GM23248 (cell line): ENCODE measurements at regions not wholly inside any gene's neighbourhood (a gene's known extent, or its start where the extent isn't known, plus 50 kb on each side); places are given as distances from the start of the nearest gene placed in this dataset.
A peak's percentile ranks its signal among the peaks of the same experiment; 100 is the strongest.

ENCODE experiments used
- DNase-seq: peaks from one replicate; pipeline ENCODE4 v3.0.0-alpha.2; 2015
- H2AFZ ChIP-seq: fragments of 200-600 bp; sonication (generic); 2 replicates; pipeline ENCODE4 v1.6.1; 2016; ENCODE audit warnings: antibody characterized with exemption
- H3F3A ChIP-seq: fragments of 200-600 bp; sonication (generic); 2 replicates; pipeline ENCODE4 v1.6.1; 2016; ENCODE audit warnings: mild to moderate bottlenecking, antibody characterized with exemption, mixed run types; ENCODE audit not compliant: insufficient read depth
- H3K27ac ChIP-seq: fragments of 200-600 bp; sonication (generic); 2 replicates; pipeline ENCODE4 v1.5.1; 2016; ENCODE audit warnings: mild to moderate bottlenecking
- H3K27me3 ChIP-seq: fragments of 200-600 bp; sonication (generic); replicated peaks from 2 replicates; pipeline ENCODE4 v1.6.1; 2016; ENCODE audit warnings: mild to moderate bottlenecking; ENCODE audit not compliant: insufficient read depth
- H3K36me3 ChIP-seq: fragments of 200-600 bp; sonication (generic); 2 replicates; pipeline ENCODE4 v1.6.1; 2016; ENCODE audit warnings: low read depth, mild to moderate bottlenecking
- H3K4me1 ChIP-seq: fragments of 200-600 bp; sonication (generic); 2 replicates; pipeline ENCODE4 v1.6.1; 2016; ENCODE audit warnings: mild to moderate bottlenecking; ENCODE audit not compliant: insufficient read depth
- H3K4me2 ChIP-seq: fragments of 200-600 bp; sonication (generic); one replicate; pipeline ENCODE4 v1.6.1; 2016; ENCODE audit warnings: mild to moderate bottlenecking; ENCODE audit not compliant: unreplicated experiment
- H3K4me3 ChIP-seq: fragments of 200-600 bp; sonication (generic); 2 replicates; pipeline ENCODE4 v1.5.1; 2016; ENCODE audit warnings: mild to moderate bottlenecking
- H3K79me2 ChIP-seq: fragments of 200-600 bp; sonication (generic); 2 replicates; pipeline ENCODE4 v1.6.1; 2016; ENCODE audit warnings: mild to moderate bottlenecking; ENCODE audit not compliant: insufficient read depth
- H3K9ac ChIP-seq: fragments of 200-600 bp; sonication (generic); 2 replicates; pipeline ENCODE4 v1.6.1; 2016; ENCODE audit warnings: mild to moderate bottlenecking
- H3K9me2 ChIP-seq: fragments of 200-600 bp; sonication (generic); 2 replicates; pipeline ENCODE4 v1.6.1; 2016; ENCODE audit warnings: mixed run types, mild to moderate bottlenecking, moderate library complexity; ENCODE audit not compliant: insufficient read depth
- H3K9me3 ChIP-seq: fragments of 200-600 bp; sonication (generic); one replicate; pipeline ENCODE4 v1.6.1; 2017; ENCODE audit warnings: low read depth
- H4K20me1 ChIP-seq: fragments of 200-600 bp; sonication (generic); 2 replicates; pipeline ENCODE4 v1.6.0; 2016; ENCODE audit not compliant: insufficient read depth
- EZH2 ChIP-seq: fragments of 200-600 bp; sonication (generic); IDR thresholded peaks from 2 replicates; pipeline ENCODE4 v1.6.1; 2018; ENCODE audit warnings: antibody characterized with exemption, mild to moderate bottlenecking; ENCODE audit not compliant: insufficient read depth, poor library complexity, severe bottlenecking
- EZH2phosphoT487 ChIP-seq: fragments of 200-600 bp; sonication (generic); IDR thresholded peaks from 2 replicates; pipeline ENCODE4 v1.6.1; 2018; ENCODE audit warnings: antibody characterized with exemption, moderate library complexity, mild to moderate bottlenecking, low read depth; ENCODE audit not compliant: insufficient read depth
- WGBS, 2 experiments: methylation state at CpG; one replicate each; pipeline ENCODE4 v1.1.6; 2015 to 2017; ENCODE audit warnings: low lambda C conversion rate in 2 of 2, low coverage in 1 of 2; ENCODE audit errors: missing lambda C conversion rate in 2 of 2; 5-methylcytosine and 5-hydroxymethylcytosine counted together
- in situ Hi-C: fragments of 300-500 bp; cut with MboI; formaldehyde crosslinking; loops from 2 replicates; pipeline ENCODE4 v1.15.0; 2020

DNA sequence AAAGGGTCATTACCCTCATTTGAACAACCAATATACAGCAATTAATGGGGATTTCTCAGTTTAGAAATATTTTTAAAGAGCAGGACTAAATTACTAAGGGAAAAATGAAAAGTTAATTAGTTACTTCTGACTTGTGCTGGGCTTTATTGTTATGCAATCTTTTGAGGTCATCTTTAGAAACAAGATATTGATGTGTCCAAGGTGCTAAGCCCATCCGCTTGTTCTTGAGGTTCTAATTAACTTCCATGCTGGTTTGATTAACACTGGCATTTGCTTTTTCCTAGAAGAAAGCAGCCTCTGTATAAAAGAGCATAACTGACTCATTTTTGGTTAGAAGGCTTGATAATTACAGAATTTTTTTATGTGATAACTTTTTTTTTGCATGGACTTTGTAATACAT is 256.5 kb upstream of the AGTR1 start:
- DNase-seq = no peak
- H3K27ac ChIP-seq = no peak overlapping the region
- no peaks in the 10 kb centered on the region for H3K4me1 ChIP-seq
- H3F3A ChIP-seq = no peaks in the 10 kb centered on the region
- 21 to 28% methylated on average over 1 of the region's 1 CpG for WGBS, 2 experiments
- no peak overlapping the region for H3K4me2 ChIP-seq
- H3K79me2 ChIP-seq = no peaks in the 10 kb centered on the region
- no peaks in the 10 kb centered on the region for H3K27me3 ChIP-seq
- no peaks in the 10 kb centered on the region for H4K20me1 ChIP-seq
- in situ Hi-C loops = no loop called here
- no peaks in the 10 kb centered on the region for H3K9me2 ChIP-seq
- no peak overlapping the region for H3K4me3 ChIP-seq
- TF ChIP-seq EZH2phosphoT487 = no peak
- TF ChIP-seq EZH2 = no peak
- no peak overlapping the region for H2AFZ ChIP-seq
- no peaks in the 10 kb centered on the region for H3K36me3 ChIP-seq
- no peaks in the 10 kb centered on the region for H3K9me3 ChIP-seq
- no peak overlapping the region for H3K9ac ChIP-seq

- no peak overlapping the region for H3K4me3 ChIP-seq
- no peaks in the 10 kb centered on the region for H3K9me2 ChIP-seq
- H3K4me1 ChIP-seq = no peaks in the 10 kb centered on the region
- H3K4me2 ChIP-seq = no peak overlapping the region
- DNase-seq = no peak
- in situ Hi-C loops = no loop called here
- TF ChIP-seq EZH2phosphoT487 = no peak
- H3K27me3 ChIP-seq = no peaks in the 10 kb centered on the region
- no peak overlapping the region for H3K27ac ChIP-seq
- H4K20me1 ChIP-seq = no peaks in the 10 kb centered on the region
- H3K79me2 ChIP-seq = no peaks in the 10 kb centered on the region
- 51 to 58% methylated on average over 5 of the region's 5 CpGs for WGBS, 2 experiments
- H3K9me3 ChIP-seq = no peaks in the 10 kb centered on the region
- no peaks in the 10 kb centered on the region for H3K36me3 ChIP-seq
- no peaks in the 10 kb centered on the region for H3F3A ChIP-seq
- H3K9ac ChIP-seq = no peak overlapping the region
- H2AFZ ChIP-seq = peak overlapping the region; percentile 57
Observed at GRCh38 chr3:148450819-148451218, 246.9 kb upstream of the AGTR1 start.

GRCh38 chr3:148451969-148452368 is 245.7 kb upstream of the AGTR1 start:
- in situ Hi-C loops = no loop called here
- Histone ChIP-seq H4K20me1 (no peaks in the 10 kb centered on the region), H3K4me1 (no peaks in the 10 kb centered on the region), H3K27ac (no peak overlapping the region), H3K4me2 (no peak overlapping the region), H3K9me2 (no peaks in the 10 kb centered on the region), H3F3A (no peaks in the 10 kb centered on the region), H3K36me3 (no peaks in the 10 kb centered on the region), H3K9me3 (no peaks in the 10 kb centered on the region), H2AFZ (no peak overlapping the region), H3K4me3 (no peak overlapping the region), H3K79me2 (no peaks in the 10 kb centered on the region), H3K9ac (no peak overlapping the region), H3K27me3 (no peaks in the 10 kb centered on the region)
- TF ChIP-seq EZH2 (no peak), EZH2phosphoT487 (no peak)
- no peak for DNase-seq

- no peaks in the 10 kb centered on the region for H3F3A ChIP-seq
- TF ChIP-seq EZH2 (no peak), EZH2phosphoT487 (no peak)
- 79 to 84% methylated on average over 3 of the region's 3 CpGs for whole genome bisulfite sequencing, 2 experiments
- no peak overlapping the region for H3K4me2 ChIP-seq
- H2AFZ ChIP-seq = no peak overlapping the region
- no peaks in the 10 kb centered on the region for H3K27me3 ChIP-seq
- no peaks in the 10 kb centered on the region for H3K9me2 ChIP-seq
- H3K9me3 ChIP-seq = no peaks in the 10 kb centered on the region
- no peak overlapping the region for H3K9ac ChIP-seq
- H3K4me1 ChIP-seq = no peaks in the 10 kb centered on the region
- no peaks in the 10 kb centered on the region for H4K20me1 ChIP-seq
- in situ Hi-C loops = no loop called here
- no peak overlapping the region for H3K4me3 ChIP-seq
- no peaks in the 10 kb centered on the region for H3K36me3 ChIP-seq
- no peak overlapping the region for H3K27ac ChIP-seq
- DNase-seq = no peak
- H3K79me2 ChIP-seq = no peaks in the 10 kb centered on the region
Observed at GRCh38 chr3:148453781-148454191, 243.9 kb upstream of the AGTR1 start.

DNA sequence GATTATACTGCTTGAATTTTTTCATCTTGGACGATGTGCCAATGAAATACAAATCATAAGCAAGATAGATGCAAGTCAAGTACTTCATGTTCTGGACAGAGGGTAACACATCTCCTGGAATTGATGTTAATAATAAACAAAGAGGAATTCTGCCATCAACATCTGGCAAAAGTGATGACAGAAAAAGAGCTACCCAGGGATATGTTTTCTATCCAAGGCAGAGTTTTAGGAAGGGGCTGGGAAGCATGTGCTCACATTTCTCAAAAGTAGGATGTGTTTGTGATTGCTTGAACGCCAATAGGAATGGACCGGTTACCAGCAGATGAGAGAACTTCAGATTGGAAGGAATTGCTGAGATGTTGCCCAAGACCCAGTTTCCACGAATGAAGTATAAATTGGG is 242.6 kb upstream of the AGTR1 start:
- Histone ChIP-seq H3K27me3 (no peaks in the 10 kb centered on the region), H3F3A (no peaks in the 10 kb centered on the region), H3K36me3 (no peaks in the 10 kb centered on the region), H3K27ac (no peak overlapping the region), H3K9me3 (no peaks in the 10 kb centered on the region), H3K4me2 (no peak overlapping the region), H3K9me2 (no peaks in the 10 kb centered on the region), H3K4me1 (no peaks in the 10 kb centered on the region), H3K4me3 (no peak overlapping the region), H3K9ac (no peak overlapping the region), H3K79me2 (no peaks in the 10 kb centered on the region), H4K20me1 (no peaks in the 10 kb centered on the region), H2AFZ (no peak overlapping the region)
- DNase-seq = no peak
- 22 to 23% methylated on average over 4 of the region's 4 CpGs for WGBS, 2 experiments
- in situ Hi-C loops = no loop called here
- TF ChIP-seq EZH2 (no peak), EZH2phosphoT487 (no peak)
